IMR-90 (cell line): ENCODE measurements at regions not wholly inside any gene's neighbourhood (a gene's known extent, or its start where the extent isn't known, plus 50 kb on each side); places are given as distances from the start of the nearest gene placed in this dataset.

Experiments used
- CEBPB ChIP-seq: IDR thresholded peaks from 2 replicates; pipeline ENCODE4 v1.6.1; 2012; ENCODE audit warnings: low read depth, low read length, improper control_type of control experiment
- CTCF ChIP-seq: conservative IDR thresholded peaks from 2 replicates; pipeline ENCODE4 v1.5.1; 2012; ENCODE audit warnings: mild to moderate bottlenecking, low read depth, low read length, improper control_type of control experiment
- ELK1 ChIP-seq: fragments of 150-350 bp; IDR thresholded peaks from 2 replicates; pipeline ENCODE4 v1.6.1; 2016; ENCODE audit warnings: low read depth, mild to moderate bottlenecking, low read length, moderate library complexity, borderline replicate concordance
- FOS ChIP-seq: fragments of 150-350 bp; IDR thresholded peaks from 2 replicates; pipeline ENCODE4 v1.6.1; 2016; ENCODE audit warnings: low read depth, low read length
- MAZ ChIP-seq: IDR thresholded peaks from 2 replicates; pipeline ENCODE4 v1.6.1; 2012; ENCODE audit warnings: low read depth, mild to moderate bottlenecking, low read length, improper control_type of control experiment, moderate library complexity, borderline replicate concordance
- MXI1 ChIP-seq: IDR thresholded peaks from 2 replicates; pipeline ENCODE4 v1.6.1; 2012; ENCODE audit warnings: low read depth, mild to moderate bottlenecking, low read length, moderate library complexity, borderline replicate concordance
- POLR2A ChIP-seq: IDR thresholded peaks from 2 replicates; pipeline ENCODE4 v1.6.1; 2012; ENCODE audit warnings: mild to moderate bottlenecking, low read depth, low read length
- RAD21 ChIP-seq: IDR thresholded peaks from 2 replicates; pipeline ENCODE4 v1.6.1; 2012; ENCODE audit warnings: low read length, improper control_type of control experiment
- RCOR1 ChIP-seq: IDR thresholded peaks from 2 replicates; pipeline ENCODE4 v1.6.1; 2012; ENCODE audit warnings: mild to moderate bottlenecking, low read length, improper control_type of control experiment; ENCODE audit not compliant: insufficient replicate concordance
- SMC3 ChIP-seq: fragments of 150-350 bp; IDR thresholded peaks from 2 replicates; pipeline ENCODE4 v1.6.1; 2016; ENCODE audit warnings: low read depth, mild to moderate bottlenecking, antibody characterized with exemption, low read length, moderate library complexity

- TF ChIP-seq CTCF = no peak
- no peak for TF ChIP-seq POLR2A
- no peak for TF ChIP-seq CEBPB
- no peak for TF ChIP-seq ELK1
- no peak for TF ChIP-seq MAZ
- no peak for TF ChIP-seq FOS
- no peak for TF ChIP-seq RAD21
- no peak for TF ChIP-seq SMC3
- no peak for TF ChIP-seq RCOR1
- TF ChIP-seq MXI1 = no peak
Measured at GRCh38 chr6:1215884-1216487, 95.9 kb upstream of the FOXQ1 start.
